ENCODE measurements at regions not wholly inside any gene's neighbourhood (a gene's known extent, or its start where the extent isn't known, plus 50 kb on each side); places are given as distances from the start of the nearest gene placed in this dataset.

DNA sequence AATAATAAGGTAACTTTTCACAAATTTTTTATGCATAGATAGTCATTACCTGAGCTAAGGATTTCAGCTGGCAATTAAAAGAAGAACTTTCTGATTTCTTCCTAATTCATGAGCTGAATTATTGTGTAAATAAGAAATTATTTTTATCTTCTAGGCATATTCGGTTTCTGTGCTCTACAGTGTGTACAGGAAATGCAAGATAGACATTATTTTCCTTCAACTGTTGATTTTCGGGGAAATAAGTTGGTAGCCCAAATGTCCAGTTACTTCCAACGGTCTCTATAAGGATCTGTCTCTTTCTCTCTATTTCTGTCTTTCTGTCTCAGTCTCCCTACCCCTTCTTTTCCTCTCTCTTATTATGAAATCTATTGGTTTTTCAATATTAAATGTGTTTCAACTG lies 137.3 kb upstream of the CLNK start:
- no peaks in the 10 kb centered on the region for H3K9me3 Mint-ChIP-seq
- H3K4me3 Mint-ChIP-seq: no peak overlapping the region
- Histone ChIP-seq H3K4me1 (ENCODE audit: control insufficient read depth, insufficient read depth, low read length) (no peaks in the 10 kb centered on the region), H3K27me3 (ENCODE audit: control insufficient read depth, insufficient read depth, low read length, poor library complexity, severe bottlenecking) (no peaks in the 10 kb centered on the region), H3K9ac (ENCODE audit: extremely low read depth, low read length, poor library complexity, severe bottlenecking) (no peak overlapping the region), H3K27ac (ENCODE audit: low read depth, low read length) (no peak overlapping the region), H3K9me3 (ENCODE audit: control insufficient read depth, low read length) (no peaks in the 10 kb centered on the region), H3K4me3 (ENCODE audit: low read length) (no peak overlapping the region), H3K36me3 (ENCODE audit: control insufficient read depth, insufficient read depth, low read length) (no peaks in the 10 kb centered on the region)
- WGBS, 2 experiments (ENCODE audit: insufficient coverage in 1 of 2, insufficient read length in 1 of 2): 92 to 96% methylated on average over 2 to 3 of the region's 3 CpGs
- TF ChIP-seq CTCF (conservative IDR thresholded peaks at IDR 0.05): no peak
- H3K27me3 Mint-ChIP-seq (ENCODE audit: insufficient read depth): no peaks in the 10 kb centered on the region
- H3K27ac Mint-ChIP-seq: no peak overlapping the region
- no peak for DNase-seq
- peaks cover 4% of the 10 kb centered on the region for H3K4me1 Mint-ChIP-seq
- no peaks in the 10 kb centered on the region for H3K36me3 Mint-ChIP-seq (ENCODE audit: low read depth)

DNA sequence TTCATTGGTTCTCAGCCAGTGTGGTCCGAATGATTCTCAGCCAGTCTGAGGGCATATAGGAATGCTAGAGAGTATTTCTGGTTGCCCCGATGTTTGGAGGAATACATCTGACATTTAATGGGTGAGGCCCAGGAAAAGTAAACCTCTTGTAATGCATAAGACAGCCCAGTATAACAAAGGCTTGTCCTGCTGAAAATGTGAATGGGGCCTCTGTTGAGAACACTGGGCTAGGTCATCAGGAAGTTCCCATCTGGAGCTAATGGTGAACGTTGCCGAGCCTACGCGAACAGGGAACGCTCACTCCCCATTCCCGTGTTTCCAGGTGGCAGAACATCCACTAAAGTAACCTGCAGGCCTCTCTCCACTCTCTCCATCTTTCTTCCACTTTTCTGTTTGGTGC lies 132.0 kb upstream of the CLNK start:
- DNase-seq: no peak
- Histone ChIP-seq H3K4me3 (ENCODE audit: low read length) (no peak overlapping the region), H3K9ac (ENCODE audit: extremely low read depth, low read length, poor library complexity, severe bottlenecking) (no peak overlapping the region), H3K36me3 (ENCODE audit: control insufficient read depth, insufficient read depth, low read length) (no peaks in the 10 kb centered on the region), H3K27ac (ENCODE audit: low read depth, low read length) (no peak overlapping the region), H3K4me1 (ENCODE audit: control insufficient read depth, insufficient read depth, low read length) (no peaks in the 10 kb centered on the region), H3K9me3 (ENCODE audit: control insufficient read depth, low read length) (no peaks in the 10 kb centered on the region), H3K27me3 (ENCODE audit: control insufficient read depth, insufficient read depth, low read length, poor library complexity, severe bottlenecking) (no peaks in the 10 kb centered on the region)
- H3K27ac Mint-ChIP-seq: no peak overlapping the region
- H3K36me3 Mint-ChIP-seq (ENCODE audit: low read depth): no peaks in the 10 kb centered on the region
- no peaks in the 10 kb centered on the region for H3K9me3 Mint-ChIP-seq
- H3K4me3 Mint-ChIP-seq: no peak overlapping the region
- TF ChIP-seq CTCF (conservative IDR thresholded peaks at IDR 0.05): no peak
- H3K27me3 Mint-ChIP-seq (ENCODE audit: insufficient read depth): no peaks in the 10 kb centered on the region
- 94 to 100% methylated on average over 1 to 8 of the region's 8 CpGs for WGBS, 2 experiments (ENCODE audit: insufficient coverage in 1 of 2, insufficient read length in 1 of 2)
- no peaks in the 10 kb centered on the region for H3K4me1 Mint-ChIP-seq

DNA sequence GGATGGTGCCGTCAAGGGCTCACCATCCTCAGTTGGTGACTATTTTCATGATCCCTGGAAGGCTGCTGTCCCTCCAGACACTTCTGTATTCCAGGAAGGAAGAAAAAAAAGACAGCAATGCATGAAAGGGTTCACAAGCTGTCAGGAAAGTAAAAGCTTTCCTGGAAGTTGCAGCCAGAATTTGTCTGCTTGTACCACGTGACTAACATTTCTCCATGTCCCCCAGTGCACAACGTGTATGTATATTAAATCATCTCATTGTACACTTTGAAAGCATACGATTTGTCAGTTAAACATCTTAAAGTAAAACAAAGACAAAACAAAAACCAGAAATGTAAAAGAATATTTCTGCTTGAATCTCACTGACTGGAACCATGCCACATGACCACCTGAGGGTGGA lies 127.4 kb upstream of the CLNK start:
- Histone ChIP-seq H3K27me3 (ENCODE audit: control insufficient read depth, insufficient read depth, low read length, poor library complexity, severe bottlenecking) (no peaks in the 10 kb centered on the region), H3K36me3 (ENCODE audit: control insufficient read depth, insufficient read depth, low read length) (no peaks in the 10 kb centered on the region), H3K9ac (ENCODE audit: extremely low read depth, low read length, poor library complexity, severe bottlenecking) (no peak overlapping the region), H3K9me3 (ENCODE audit: control insufficient read depth, low read length) (no peaks in the 10 kb centered on the region), H3K27ac (ENCODE audit: low read depth, low read length) (no peak overlapping the region), H3K4me1 (ENCODE audit: control insufficient read depth, insufficient read depth, low read length) (no peaks in the 10 kb centered on the region), H3K4me3 (ENCODE audit: low read length) (no peak overlapping the region)
- no peak for TF ChIP-seq CTCF (conservative IDR thresholded peaks at IDR 0.05)
- Mint-ChIP-seq H3K9me3 (no peaks in the 10 kb centered on the region), H3K4me1 (no peaks in the 10 kb centered on the region), H3K27me3 (ENCODE audit: insufficient read depth) (no peaks in the 10 kb centered on the region), H3K36me3 (ENCODE audit: low read depth) (no peaks in the 10 kb centered on the region), H3K27ac (no peak overlapping the region), H3K4me3 (no peak overlapping the region)
- DNase-seq: no peak
- WGBS, 2 experiments (ENCODE audit: insufficient coverage in 1 of 2, insufficient read length in 1 of 2): 93 to 100% methylated on average over 1 to 4 of the region's 4 CpGs
